HG03135 (cell line): ENCODE measurements at regions not wholly inside any gene's neighbourhood (a gene's known extent, or its start where the extent isn't known, plus 50 kb on each side); places are given as distances from the start of the nearest gene placed in this dataset.

Source experiments
- ATAC-seq: cut with Tn5 transposase; IDR thresholded peaks from one replicate; pipeline ENCODE4 v1.9.1; 2021; ENCODE audit warnings: mild to moderate bottlenecking, moderate library complexity; ENCODE audit not compliant: unreplicated experiment

DNA sequence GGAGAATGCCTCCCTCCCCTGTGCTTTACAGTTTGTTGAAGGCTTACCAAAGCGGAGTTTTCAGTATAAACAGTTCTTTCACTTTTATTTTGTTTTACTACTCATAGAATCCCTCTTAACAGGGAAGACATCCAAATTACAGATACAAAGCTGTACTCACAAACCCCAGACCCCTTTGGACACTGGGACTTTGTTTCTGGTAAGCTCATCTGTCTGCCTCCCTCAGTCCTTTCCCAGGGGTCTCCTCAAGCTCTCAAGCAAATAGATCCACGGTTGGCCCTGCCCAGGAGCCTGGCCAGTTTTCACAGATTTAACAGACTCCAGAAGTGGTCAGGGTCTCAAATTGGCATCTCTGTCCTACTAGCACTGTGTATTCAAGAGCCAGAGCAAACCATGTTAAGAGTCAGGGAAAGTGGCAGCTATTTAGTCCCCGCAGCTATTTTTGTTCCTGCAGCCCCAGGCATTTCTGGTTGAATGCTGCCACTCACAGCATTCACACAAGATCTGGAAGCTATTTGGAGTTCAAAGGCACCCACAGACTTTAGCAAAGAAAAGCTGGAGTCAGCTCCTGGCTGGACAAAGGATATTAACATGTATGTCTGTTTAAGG, 54.2 kb downstream of the TMEM100 start:
- ATAC-seq, result no peak

DNA sequence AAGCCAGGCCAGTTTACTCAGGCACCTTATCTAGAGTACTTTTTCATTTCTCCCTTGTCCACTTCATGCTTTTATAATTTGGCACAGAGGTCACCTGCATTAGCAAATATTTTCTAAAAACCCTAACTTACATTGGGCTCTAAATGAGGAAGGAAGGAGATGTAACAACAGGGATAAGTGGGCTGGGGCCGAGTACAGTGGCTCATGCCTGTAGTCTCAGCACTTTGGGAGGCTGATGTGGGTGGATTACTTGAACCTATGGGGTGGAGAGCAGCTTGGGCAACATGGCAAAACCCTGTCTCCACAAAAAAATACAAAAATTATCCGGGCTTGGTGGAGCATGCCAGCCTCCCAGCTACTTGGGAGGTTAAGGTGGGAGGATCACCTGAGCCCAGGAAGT, 55.9 kb downstream of the TMEM100 start:
- ATAC-seq, result no peak

DNA sequence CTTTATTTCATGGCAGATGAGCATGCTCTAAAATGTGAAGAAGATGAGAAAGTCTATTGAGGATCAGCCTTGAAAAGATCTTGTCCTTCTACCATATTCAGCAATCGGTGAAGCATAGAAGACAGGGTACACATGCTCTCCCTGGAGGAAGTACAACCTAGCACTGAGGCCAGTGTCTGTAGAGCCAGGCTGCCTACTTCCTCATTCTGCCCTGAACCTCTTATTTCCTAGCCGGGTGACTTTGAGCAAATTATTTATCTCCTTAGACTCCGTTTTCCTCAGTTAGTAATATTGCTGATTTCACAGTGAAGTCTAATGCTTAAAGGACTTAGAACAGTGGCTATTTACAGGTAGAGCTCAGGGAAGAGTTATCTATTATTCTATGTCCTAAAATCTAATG, 58.4 kb downstream of the TMEM100 start:
- ATAC-seq, result peak; percentile 92

DNA sequence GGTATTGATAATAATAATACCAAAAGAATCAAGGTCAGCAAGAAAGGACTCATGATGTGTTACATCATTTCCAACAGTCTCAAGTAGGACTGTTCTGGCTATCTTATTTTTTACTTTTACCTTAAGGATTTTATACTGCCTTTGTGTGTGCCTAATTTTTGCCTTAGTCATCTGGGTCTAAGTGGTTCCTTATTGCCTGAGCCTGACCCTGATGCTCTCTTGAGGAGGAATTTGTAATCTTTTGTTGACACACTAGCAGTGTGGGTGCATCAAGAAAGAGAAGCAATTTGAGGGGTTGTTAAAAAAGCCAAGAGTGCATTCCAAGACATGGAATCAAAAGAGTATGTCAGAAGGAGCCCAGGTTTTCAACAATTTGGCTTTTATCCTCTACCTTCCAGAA, 59.3 kb downstream of the TMEM100 start:
- ATAC-seq, result no peak

DNA sequence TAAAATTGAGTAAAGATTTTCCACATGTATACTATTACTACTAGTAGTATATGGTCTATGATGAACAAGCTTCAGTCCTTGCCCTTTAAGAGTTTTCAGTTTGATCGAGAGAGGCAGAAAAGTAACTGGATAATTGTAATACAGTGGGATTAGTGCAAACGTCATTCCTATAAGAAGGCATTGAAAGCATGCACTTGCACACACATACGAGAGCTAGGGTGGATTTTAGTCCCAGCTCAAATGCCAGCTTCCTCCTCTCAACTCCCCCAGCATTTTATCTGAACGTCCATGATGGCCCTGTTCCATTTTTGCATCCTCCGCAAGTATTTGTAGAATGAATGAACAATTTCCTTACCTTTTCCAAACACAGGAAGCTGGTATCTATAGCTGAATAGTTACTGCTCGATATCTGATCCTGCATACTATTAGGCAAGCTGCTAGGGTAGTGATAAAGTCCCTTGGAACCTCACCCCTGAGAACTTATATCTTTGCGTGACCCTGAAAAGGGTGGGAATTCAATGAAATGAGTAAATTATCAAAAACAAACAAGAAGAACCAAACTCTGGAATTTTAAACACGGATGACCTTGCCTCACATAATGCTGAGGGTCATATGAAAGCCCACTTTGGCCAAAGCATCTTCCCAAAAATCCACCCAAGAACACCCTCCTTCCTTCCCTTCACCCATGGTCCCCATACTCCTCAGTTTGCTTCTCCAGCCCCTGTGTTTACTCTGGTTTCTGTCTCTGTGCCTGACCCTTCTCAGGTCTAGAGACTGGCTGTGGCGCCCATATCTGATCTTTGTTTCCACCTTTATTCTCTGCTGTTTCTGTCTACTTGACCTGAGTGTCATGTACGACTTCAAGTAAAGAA, 60.5 kb downstream of the TMEM100 start:
- ATAC-seq, result no peak

DNA sequence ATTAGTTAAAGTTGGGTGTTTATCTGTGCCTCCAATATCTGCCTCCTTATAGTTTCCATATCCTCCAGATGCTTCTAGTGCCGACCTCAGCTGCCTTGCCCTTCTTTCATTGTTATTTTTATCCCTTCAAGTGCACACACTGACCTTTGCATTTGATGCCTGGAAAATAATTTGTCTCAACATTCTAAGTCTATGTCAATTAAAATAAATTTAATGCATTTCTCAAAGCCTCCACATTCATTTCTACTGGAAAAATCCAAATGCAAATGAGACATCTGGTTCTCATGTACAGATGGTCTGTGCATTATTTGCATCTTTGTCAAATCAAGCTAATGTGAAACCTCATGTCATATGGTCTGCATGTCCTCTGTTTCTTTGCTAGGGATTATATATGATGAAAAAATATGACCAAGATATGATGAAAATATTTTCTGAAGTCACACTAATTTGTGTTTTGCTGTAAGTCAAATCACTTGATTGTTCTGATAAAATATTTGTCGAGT, 61.4 kb downstream of the TMEM100 start:
- ATAC-seq, result no peak

DNA sequence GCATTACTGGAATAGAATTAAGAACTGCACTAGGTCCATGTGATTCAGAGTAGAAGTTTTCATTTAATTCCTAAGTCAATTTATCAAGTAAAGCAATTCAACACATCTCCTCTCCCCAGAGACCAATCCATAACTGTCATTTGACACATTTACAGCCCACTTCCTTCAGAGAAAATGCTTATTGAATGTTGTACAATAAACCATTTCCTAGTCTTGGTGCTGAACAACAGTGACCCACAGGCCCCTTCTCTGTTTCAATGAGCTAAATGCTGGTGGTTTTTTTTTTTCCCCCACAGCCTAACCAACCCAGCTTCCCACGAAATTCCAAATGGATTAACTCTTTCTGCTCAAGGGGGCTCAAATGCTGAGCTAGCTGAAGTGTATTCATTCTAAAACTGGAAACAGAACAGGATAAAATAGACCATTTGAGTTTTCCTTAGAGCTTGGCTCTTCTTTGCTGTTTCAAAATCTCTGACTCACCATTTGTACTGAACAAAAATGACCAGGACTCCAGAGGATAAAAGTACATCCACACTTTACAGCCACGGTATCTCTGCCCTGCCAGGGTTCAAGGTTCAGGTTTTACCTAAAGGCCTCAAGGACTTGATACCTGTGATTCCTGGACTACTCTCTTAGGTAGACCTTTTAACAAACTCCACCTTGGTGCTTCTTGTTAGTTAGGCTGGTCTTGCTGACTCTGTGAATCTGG, 62.3 kb downstream of the TMEM100 start:
- no peak for ATAC-seq

DNA sequence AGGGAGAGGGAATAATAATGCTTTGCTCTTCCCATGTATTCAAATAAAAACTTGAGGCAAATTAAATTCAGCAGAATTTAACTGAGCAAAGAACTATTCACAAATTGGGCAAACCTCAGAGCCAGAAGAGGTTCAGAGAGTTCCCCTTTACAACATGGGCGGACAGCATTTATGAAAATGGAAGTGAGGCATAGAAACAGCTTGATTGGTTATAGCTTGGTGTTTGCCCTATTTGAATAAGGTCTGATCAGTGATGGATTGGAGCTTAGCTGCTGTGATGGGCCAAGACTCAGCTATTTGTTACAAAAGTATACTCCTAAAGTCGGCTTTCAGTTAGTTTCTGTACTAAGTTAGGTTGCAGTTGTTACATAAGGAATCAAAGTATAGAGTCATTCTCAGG, 63.0 kb downstream of the TMEM100 start:
- no peak for ATAC-seq

DNA sequence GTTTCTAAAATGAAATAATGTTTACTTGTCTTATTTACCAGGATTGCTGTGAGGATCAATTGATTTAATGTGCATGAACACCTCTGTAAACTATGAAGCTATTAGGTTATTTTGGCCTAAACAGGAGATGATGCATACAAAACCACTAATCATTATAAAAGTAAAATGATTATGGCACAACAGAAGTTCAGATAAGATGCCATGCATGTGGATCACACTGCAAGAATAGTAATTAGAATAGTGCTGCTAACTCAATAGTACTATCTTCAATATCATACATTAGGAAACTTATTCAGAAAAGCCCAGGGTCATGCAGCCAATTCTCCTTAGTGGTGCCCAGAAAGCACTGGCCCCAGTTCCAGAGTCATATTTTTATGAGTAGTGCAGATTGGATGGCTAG, 66.9 kb downstream of the TMEM100 start:
- no peak for ATAC-seq

DNA sequence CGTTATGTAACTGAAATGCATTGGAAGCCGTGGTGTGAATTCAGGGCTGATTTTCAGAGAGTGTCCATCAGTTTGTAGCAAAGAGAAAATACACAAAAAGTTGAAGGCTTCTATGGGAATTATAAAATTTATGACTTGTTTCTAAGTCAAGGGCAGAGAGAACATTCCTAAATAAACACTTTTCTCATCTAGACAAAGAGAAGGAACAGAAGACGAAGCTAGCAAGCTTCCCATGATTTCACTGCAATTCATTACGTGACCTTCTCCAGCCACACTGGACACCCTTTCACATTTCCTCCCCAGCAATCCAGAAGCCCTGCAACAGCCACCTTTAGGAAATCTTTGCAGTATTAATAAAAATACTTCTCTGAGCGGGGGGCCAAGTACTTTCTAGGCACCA, 67.8 kb downstream of the TMEM100 start:
- ATAC-seq, result no peak

DNA sequence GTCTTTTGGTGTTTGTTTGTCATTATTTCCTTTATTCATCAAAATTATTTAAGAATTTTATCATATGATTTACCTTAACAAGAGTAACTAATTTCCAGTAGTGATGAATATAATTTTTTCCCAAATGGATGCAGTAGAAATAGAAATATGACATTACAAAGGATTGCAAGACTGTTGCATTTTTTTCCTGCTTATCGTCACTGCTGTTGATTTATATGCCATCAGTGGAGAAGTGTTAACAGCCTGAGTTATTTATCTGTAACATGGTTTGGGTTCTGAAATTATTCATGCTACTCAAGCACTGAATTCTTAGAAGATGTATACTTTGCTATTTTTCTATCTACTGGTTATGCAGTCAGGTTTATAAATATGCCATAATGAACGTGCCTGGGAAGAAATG, 68.6 kb downstream of the TMEM100 start:
- no peak for ATAC-seq

DNA sequence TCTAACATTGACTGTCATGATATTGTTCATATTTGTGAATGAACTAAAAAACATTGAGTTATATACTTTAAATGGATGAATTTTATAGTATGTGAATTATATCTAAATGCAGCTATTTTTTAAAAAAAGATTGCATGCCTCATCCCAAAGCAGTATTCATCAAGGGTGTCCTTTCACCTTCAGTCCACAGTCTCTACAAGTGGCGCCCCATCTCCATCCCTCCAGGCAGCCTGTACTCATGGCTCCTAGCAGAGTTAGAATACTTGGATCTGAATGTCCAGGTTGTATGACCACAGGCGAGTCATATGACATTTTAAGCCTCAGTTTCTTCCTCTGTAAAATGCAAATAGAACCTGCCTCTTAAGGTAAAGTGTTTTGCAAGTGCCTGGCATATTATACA, 69.8 kb downstream of the TMEM100 start:
- ATAC-seq, result no peak

DNA sequence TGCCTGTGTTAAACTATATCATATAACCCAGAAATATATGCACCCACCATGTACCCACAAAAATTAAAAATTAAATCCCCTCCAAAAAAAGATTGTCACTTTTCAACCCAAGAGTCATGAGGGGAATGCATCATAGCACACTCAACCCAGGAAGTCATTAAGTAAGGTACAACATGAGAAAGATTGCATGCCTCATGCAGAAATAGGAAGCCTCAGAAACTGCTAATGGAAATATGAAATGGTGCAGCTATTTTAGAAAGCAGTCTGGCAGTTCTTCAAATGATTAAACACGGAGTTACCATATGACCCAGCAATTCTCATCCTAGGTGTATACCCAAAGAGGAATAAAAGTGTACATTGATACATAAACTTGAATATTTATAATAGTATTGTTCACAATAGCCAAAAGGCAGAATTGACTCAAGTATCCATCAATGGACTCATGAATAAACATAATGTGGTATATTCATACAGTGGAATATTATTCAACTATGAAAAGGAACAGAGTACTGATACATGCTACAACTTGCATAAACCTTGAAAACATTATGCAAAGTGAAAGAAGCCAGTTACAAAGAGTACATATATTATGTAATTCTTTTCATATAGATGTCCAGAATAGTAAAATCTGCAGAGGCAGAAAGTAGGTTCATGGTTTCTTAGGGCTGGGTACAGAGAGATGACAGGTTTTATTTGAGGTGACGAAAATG, 70.4 kb downstream of the TMEM100 start:
- ATAC-seq, result no peak

DNA sequence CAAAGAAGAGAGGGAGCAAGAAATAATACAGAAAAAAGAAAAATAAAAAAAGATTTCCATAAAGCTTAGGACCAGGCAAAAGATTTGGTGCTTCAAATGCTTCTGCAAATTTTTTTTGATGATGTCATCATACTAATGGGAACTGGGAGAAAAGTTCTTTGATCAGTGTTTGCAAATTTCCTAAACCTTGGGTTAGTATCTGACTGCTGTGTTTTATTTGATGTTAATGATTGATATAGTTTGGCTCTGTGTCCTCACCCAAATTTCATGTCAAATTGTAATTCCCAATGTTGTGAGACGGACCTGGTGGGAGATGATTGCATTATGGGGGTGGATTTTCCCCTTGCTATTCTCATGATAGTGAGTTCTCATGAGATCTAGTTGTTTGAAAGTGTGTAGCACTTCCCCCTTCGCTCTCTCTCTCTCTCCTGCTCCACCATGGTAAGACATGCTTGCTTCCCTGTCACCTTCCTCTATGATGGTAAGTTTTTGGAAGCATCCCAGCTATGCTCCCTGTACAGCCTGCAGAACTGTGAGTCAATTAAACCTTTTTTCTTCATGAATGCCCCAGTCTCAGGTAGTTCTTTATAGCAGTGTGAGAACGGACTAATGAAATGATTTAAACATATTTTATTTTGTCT, 72.6 kb downstream of the TMEM100 start:
- no peak for ATAC-seq

DNA sequence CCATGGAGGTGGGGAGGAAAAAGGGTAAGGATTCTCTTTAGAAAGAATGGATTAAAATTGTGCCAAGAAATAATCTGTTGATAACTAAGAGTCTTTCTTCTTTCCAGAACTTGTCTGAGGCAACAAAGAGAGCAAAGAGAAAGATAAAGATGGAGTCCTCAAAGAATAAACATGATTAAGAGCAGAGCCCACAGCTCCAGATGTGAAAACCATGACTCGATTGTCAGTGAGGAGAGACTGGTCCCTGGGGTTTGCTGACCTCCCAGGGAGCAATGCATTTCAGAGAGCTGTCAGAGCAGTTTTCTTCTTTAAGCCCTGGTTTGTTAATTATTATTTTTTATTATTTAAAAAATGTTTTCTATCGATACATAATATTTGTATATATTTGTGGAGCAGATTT, 74.6 kb downstream of the TMEM100 start:
- no peak for ATAC-seq

DNA sequence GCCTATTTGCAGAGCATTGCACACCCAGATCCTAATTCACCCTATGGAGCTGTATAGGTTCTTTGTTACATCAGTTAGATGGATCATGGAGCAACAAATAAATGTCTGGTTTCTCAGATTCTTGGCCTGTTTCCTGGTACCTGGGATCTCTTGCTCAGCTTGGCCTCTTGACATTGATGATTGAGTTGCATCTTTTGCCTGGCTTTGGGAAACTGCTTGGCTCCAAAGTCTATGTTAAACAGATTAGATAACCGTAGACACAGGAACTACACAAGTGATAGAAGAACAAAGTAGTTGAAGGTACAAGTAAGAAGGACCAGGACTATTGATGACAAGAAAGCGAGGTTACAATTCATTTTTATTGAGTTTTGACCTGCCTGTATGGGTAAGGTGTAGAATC, 77.3 kb downstream of the TMEM100 start:
- ATAC-seq, result no peak

DNA sequence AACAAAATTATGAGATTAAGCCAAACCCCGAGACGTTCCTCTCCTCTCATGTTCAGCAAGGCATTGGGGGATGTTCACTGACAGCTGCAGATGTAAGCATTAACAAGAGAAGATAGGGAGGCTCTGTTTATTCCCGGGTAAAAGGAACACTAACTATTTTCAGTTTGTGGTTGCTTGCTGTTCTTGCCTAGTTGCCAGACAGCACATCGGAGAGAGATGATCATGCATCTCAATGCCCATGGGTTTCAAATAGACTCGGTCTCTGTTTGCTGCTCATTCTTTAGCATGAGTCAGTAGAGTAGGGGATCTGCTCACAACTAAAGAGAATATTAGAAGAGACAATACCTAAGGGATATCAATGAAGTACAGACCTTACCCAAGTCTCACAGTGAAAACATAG, 78.3 kb downstream of the TMEM100 start:
- ATAC-seq, result no peak

DNA sequence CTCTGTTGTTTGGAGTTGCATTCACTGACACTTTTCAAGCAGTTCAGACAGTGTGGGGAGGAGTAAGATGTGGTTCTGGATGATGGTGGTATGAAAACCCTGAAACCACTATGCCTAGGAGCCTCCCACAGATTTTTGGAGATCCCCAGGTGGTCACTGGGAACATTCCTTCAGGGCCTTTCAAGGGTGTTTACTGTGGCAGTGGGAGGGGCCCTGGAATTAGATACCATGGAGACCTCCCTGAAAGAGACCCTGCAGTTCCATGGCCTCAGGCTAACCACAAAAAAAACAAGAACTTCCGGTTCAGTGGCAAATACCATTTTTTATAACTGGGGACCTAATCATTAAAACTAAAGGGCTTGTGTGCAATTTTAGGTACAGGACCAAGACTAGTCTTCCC, 79.9 kb downstream of the TMEM100 start:
- no peak for ATAC-seq

DNA sequence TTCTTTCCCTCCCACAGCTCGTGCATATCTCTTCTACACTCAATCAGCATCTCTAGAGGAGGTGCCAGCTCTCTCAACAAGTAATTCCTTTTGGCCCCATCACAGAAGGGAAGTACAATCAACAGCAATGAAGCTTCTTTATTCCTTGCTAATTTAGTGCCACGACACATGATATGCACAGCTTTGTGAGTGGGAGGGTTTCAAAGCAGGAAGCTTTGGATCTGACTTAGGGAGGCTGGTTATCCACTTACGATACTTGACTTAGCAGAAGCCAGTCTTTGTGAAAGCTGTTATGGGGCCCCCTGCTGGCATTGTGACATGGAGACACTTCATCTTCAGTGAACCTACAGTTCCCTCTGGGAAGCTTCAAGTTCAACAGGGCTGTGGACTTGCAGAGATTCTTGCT, 81.0 kb downstream of the TMEM100 start:
- ATAC-seq, result no peak

DNA sequence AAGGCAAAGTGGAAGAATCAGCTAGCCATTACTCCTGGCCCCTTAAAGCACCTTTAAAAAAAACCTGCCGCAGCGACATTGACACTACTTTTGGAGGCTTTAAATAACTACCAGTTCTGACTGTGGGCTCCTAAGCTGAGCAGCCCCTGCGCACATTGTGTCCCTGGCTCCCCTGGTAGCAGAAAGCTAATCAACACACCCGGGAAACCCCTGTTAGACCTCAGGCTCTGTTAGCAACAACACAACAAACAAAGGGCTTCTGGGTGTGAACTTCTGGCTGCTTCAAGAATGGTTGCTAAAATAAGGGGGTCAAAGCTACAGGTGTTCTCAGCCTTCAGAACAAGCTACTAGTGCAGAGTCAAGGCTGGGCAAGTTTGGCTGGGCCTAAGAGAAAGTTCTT, 83.6 kb downstream of the TMEM100 start:
- no peak for ATAC-seq
